SK-N-MC (cell line): ENCODE measurements at regions not wholly inside any gene's neighbourhood (a gene's known extent, or its start where the extent isn't known, plus 50 kb on each side); places are given as distances from the start of the nearest gene placed in this dataset.

ENCODE experiments used
- EZH2 ChIP-seq: fragments of 200-600 bp; sonication (generic); IDR thresholded peaks from one replicate; pipeline ENCODE4 v1.6.1; 2017; ENCODE audit warnings: antibody characterized with exemption
- POLR2AphosphoS5 ChIP-seq: IDR thresholded peaks from 2 replicates; pipeline ENCODE4 v1.6.1; 2012; ENCODE audit warnings: mild to moderate bottlenecking, low read depth, low read length, borderline replicate concordance

- TF ChIP-seq EZH2 = no peak
- TF ChIP-seq POLR2AphosphoS5 = no peak
Observed at GRCh38 chr15:59941612-59942011, 62.5 kb upstream of the FOXB1 start.
